Lower leg skin (tissue), 3 donors: ENCODE measurements at regions not wholly inside any gene's neighbourhood (a gene's known extent, or its start where the extent isn't known, plus 50 kb on each side); places are given as distances from the start of the nearest gene placed in this dataset.

ENCODE experiments used
- POLR2A ChIP-seq, 2 donors: fragments of 450-650 bp; IDR thresholded peaks; one replicate each; pipeline ENCODE4 v1.6.1; 2016 to 2017; ENCODE audit warnings: antibody characterized with exemption in 2 of 2, mild to moderate bottlenecking in 1 of 2, moderate library complexity in 1 of 2
- TF ChIP-seq, protein P1 (sequence below), 3 donors: fragments of 450-650 bp; IDR thresholded peaks; one replicate each; pipeline ENCODE4 v1.5.1; 2016; ENCODE audit warnings: antibody characterized with exemption in 3 of 3, mild to moderate bottlenecking in 3 of 3, moderate library complexity in 2 of 3

DNA sequence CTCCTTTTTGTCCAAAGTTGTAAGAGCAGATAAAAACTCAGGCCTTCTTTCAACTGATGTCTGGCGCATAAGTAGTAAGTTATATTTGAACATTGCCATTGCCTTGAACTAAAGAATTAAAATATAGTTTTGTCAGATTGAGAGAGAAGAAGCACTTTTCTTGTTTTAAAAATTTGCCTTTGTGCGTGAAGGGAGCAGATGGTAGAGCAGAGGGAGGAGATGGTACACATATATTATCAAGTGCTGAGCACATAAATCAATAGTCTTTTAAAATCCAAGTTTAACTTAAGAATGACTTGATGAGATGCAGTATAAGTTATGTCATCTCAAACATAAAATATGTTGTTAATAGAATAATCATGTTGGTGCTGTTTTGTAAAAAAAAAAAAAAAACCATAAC is 504.6 kb upstream of the KLHL1 start:
- TF ChIP-seq POLR2A (IDR thresholded peaks at IDR 0.05) = no peak
- TF ChIP-seq, protein P1, sequence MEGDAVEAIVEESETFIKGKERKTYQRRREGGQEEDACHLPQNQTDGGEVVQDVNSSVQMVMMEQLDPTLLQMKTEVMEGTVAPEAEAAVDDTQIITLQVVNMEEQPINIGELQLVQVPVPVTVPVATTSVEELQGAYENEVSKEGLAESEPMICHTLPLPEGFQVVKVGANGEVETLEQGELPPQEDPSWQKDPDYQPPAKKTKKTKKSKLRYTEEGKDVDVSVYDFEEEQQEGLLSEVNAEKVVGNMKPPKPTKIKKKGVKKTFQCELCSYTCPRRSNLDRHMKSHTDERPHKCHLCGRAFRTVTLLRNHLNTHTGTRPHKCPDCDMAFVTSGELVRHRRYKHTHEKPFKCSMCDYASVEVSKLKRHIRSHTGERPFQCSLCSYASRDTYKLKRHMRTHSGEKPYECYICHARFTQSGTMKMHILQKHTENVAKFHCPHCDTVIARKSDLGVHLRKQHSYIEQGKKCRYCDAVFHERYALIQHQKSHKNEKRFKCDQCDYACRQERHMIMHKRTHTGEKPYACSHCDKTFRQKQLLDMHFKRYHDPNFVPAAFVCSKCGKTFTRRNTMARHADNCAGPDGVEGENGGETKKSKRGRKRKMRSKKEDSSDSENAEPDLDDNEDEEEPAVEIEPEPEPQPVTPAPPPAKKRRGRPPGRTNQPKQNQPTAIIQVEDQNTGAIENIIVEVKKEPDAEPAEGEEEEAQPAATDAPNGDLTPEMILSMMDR (IDR thresholded peaks at IDR 0.05) = no peak
